OCI-LY1 (cell line): ENCODE measurements at regions not wholly inside any gene's neighbourhood (a gene's known extent, or its start where the extent isn't known, plus 50 kb on each side); places are given as distances from the start of the nearest gene placed in this dataset.

ENCODE experiments used
- H2AFZ ChIP-seq: fragments of 200-600 bp; sonication (generic), shearing (Covaris generic); 2 replicates; pipeline ENCODE4 v1.6.0; 2014; ENCODE audit warnings: antibody characterized with exemption, mild to moderate bottlenecking, low read length
- H3F3A ChIP-seq: fragments of 200-600 bp; sonication (generic), shearing (Covaris generic); 2 replicates; pipeline ENCODE4 v1.6.0; 2014; ENCODE audit warnings: mild to moderate bottlenecking, antibody characterized with exemption, low read length, moderate library complexity; ENCODE audit not compliant: insufficient read depth
- H3K27ac ChIP-seq: fragments of 200-600 bp; sonication (generic); 2 replicates; pipeline ENCODE4 v1.5.1; 2014; ENCODE audit warnings: low read length, mixed run types, mild to moderate bottlenecking, low read depth; ENCODE audit not compliant: poor library complexity, severe bottlenecking
- H3K27me3 ChIP-seq: fragments of 200-600 bp; sonication (generic); 2 replicates; pipeline ENCODE4 v1.6.0; 2014; ENCODE audit warnings: antibody characterized with exemption, mild to moderate bottlenecking, low read length, moderate library complexity; ENCODE audit not compliant: insufficient read depth
- H3K36me3 ChIP-seq: fragments of 200-600 bp; sonication (generic); 2 replicates; pipeline ENCODE4 v1.6.1; 2014; ENCODE audit warnings: mild to moderate bottlenecking, antibody characterized with exemption, low read length, moderate library complexity, mixed read lengths; ENCODE audit not compliant: insufficient read depth
- H3K4me1 ChIP-seq: fragments of 200-600 bp; sonication (generic); 2 replicates; pipeline ENCODE4 v1.5.1; 2014; ENCODE audit warnings: mild to moderate bottlenecking, low read length, moderate library complexity; ENCODE audit not compliant: insufficient read depth, severe bottlenecking
- H3K4me2 ChIP-seq: fragments of 200-600 bp; sonication (generic), shearing (Covaris generic); 2 replicates; pipeline ENCODE4 v1.6.1; 2014; ENCODE audit warnings: low read length
- H3K4me3 ChIP-seq: fragments of 200-600 bp; sonication (generic); 2 replicates; pipeline ENCODE4 v1.5.1; 2014; ENCODE audit warnings: low read length, low read depth, mild to moderate bottlenecking, mixed read lengths; ENCODE audit not compliant: poor library complexity, severe bottlenecking
- H3K79me2 ChIP-seq: fragments of 200-600 bp; shearing (Covaris generic); 2 replicates; pipeline ENCODE4 v1.6.1; 2016; ENCODE audit warnings: mixed run types, low read length, mixed read lengths; ENCODE audit not compliant: insufficient read depth
- H3K9ac ChIP-seq: fragments of 200-600 bp; sonication (generic), shearing (Covaris generic); 2 replicates; pipeline ENCODE4 v1.6.1; 2014; ENCODE audit warnings: mild to moderate bottlenecking, low read length, mixed read lengths
- H3K9me2 ChIP-seq: fragments of 200-600 bp; sonication (generic), shearing (Covaris generic); 2 replicates; pipeline ENCODE4 v1.6.1; 2014; ENCODE audit warnings: low read depth, mild to moderate bottlenecking, low read length, mixed read lengths
- H3K9me3 ChIP-seq: fragments of 200-600 bp; shearing (Covaris generic); 2 replicates; pipeline ENCODE4 v1.6.1; 2014; ENCODE audit warnings: low read length, mixed read lengths
- H4K20me1 ChIP-seq: fragments of 200-600 bp; sonication (generic), shearing (Covaris generic); 2 replicates; pipeline ENCODE4 v1.6.0; 2016; ENCODE audit warnings: mild to moderate bottlenecking, low read length; ENCODE audit not compliant: insufficient read depth
- EZH2 ChIP-seq: fragments of 200-600 bp; sonication (generic), shearing (Covaris generic); IDR thresholded peaks from 2 replicates; pipeline ENCODE4 v1.8.0; 2017; ENCODE audit warnings: borderline replicate concordance, mixed run types, mild to moderate bottlenecking, antibody characterized with exemption, low read length, moderate library complexity, mixed read lengths
- TF ChIP-seq, protein P1 (sequence below): fragments of 200-600 bp; sonication (generic), shearing (Covaris generic); IDR thresholded peaks from 2 replicates; pipeline ENCODE4 v1.5.1; 2017; ENCODE audit warnings: mild to moderate bottlenecking, antibody characterized with exemption, low read length, moderate library complexity, mixed read lengths

DNA sequence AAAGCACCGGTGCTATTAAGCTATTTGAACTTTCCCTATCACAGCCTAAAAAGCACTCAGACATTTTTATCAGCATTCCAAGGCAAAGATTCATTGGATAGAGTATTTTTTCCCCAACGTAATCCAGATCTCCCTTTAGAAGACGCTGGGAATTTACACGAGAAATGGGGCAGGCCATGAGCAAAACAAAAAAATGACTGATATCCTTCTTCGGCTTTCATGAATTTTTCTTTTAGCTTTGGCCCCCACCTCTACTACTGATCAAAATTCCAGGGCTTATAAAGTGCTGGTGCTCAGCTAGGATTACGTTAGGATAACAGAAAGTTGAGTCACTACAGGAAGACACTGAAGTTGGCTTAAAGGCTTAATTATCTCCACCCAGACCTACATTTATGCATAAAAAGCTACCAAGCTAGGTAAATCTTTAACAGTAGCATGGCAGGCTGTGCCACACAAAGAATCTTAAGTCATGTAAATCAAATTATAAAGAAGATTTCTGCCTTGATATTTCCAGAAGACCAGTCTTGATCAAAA, 418.5 kb upstream of the BTBD3 start:
- H3K27ac ChIP-seq, result no peak overlapping the region

DNA sequence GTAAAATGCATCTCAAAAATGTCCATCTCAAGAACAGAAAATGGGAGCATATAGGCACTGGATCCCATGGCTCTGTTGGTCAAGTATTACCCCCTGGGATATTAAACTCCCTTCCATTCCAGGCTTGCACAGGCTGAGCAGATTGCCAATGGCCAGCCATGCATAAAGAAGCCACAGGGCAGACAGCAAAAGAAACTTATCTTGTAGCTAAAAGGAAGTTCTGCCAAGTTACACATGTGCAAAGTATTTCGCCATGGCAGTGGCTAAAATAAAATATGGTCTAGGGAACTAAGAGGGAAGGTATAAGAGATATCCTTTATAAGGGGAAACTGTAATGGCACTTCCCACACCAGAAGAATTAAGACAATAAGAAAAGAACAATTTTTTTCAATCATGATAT, 415.6 kb upstream of the BTBD3 start:
- no peaks in the 10 kb centered on the region for H3K9me2 ChIP-seq
- TF ChIP-seq, protein P1, sequence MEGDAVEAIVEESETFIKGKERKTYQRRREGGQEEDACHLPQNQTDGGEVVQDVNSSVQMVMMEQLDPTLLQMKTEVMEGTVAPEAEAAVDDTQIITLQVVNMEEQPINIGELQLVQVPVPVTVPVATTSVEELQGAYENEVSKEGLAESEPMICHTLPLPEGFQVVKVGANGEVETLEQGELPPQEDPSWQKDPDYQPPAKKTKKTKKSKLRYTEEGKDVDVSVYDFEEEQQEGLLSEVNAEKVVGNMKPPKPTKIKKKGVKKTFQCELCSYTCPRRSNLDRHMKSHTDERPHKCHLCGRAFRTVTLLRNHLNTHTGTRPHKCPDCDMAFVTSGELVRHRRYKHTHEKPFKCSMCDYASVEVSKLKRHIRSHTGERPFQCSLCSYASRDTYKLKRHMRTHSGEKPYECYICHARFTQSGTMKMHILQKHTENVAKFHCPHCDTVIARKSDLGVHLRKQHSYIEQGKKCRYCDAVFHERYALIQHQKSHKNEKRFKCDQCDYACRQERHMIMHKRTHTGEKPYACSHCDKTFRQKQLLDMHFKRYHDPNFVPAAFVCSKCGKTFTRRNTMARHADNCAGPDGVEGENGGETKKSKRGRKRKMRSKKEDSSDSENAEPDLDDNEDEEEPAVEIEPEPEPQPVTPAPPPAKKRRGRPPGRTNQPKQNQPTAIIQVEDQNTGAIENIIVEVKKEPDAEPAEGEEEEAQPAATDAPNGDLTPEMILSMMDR, result no peak
- TF ChIP-seq EZH2, result no peak
- no peaks in the 10 kb centered on the region for H3F3A ChIP-seq
- no peaks in the 10 kb centered on the region for H3K36me3 ChIP-seq
- H3K9ac ChIP-seq, result no peak overlapping the region
- no peaks in the 10 kb centered on the region for H3K27me3 ChIP-seq
- H4K20me1 ChIP-seq, result no peaks in the 10 kb centered on the region
- no peak overlapping the region for H2AFZ ChIP-seq
- H3K79me2 ChIP-seq, result no peaks in the 10 kb centered on the region
- no peaks in the 10 kb centered on the region for H3K9me3 ChIP-seq
- no peaks in the 10 kb centered on the region for H3K4me1 ChIP-seq
- no peak overlapping the region for H3K4me2 ChIP-seq
- H3K4me3 ChIP-seq, result no peak overlapping the region
- no peak overlapping the region for H3K27ac ChIP-seq

More for the DNA sequence above, 418.5 kb upstream of the BTBD3 start:
- no peaks in the 10 kb centered on the region for H3K27me3 ChIP-seq
- H2AFZ ChIP-seq, result no peak overlapping the region
- H3K4me3 ChIP-seq, result no peak overlapping the region
- H3K4me2 ChIP-seq, result no peak overlapping the region
- H3K9me3 ChIP-seq, result no peaks in the 10 kb centered on the region
- no peaks in the 10 kb centered on the region for H3K36me3 ChIP-seq
- TF ChIP-seq EZH2, result no peak
- TF ChIP-seq, protein P1, result no peak
- no peak overlapping the region for H3K9ac ChIP-seq
- no peaks in the 10 kb centered on the region for H3K4me1 ChIP-seq
- H3K79me2 ChIP-seq, result no peaks in the 10 kb centered on the region
- no peaks in the 10 kb centered on the region for H3F3A ChIP-seq
- H3K9me2 ChIP-seq, result no peaks in the 10 kb centered on the region
- no peaks in the 10 kb centered on the region for H4K20me1 ChIP-seq

DNA sequence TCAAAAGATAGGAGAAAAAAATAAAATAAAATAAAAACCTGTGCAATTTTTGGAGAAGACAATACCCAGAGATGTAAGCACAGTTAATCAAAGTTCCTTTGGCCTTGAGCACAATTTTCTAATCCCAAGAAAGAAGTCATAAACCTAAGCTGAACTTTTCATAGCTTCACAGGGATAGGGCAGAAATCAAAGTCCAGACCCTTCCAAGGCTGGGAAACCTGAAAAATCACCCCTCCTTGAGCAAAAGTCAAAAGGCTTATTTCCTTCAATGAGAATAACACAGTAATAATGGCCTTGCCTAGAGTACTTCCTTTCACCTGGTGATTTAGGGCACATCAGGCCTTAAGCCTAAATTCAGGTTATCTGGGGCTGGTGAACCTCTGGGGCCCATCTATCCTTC, 415.0 kb upstream of the BTBD3 start:
- no peaks in the 10 kb centered on the region for H3K36me3 ChIP-seq
- no peaks in the 10 kb centered on the region for H3F3A ChIP-seq
- H3K4me1 ChIP-seq, result no peaks in the 10 kb centered on the region
- H4K20me1 ChIP-seq, result no peaks in the 10 kb centered on the region
- H3K4me2 ChIP-seq, result no peak overlapping the region
- H3K9ac ChIP-seq, result no peak overlapping the region
- TF ChIP-seq, protein P1, result no peak
- no peak for TF ChIP-seq EZH2
- no peaks in the 10 kb centered on the region for H3K27me3 ChIP-seq
- no peaks in the 10 kb centered on the region for H3K9me3 ChIP-seq
- no peaks in the 10 kb centered on the region for H3K9me2 ChIP-seq
- no peak overlapping the region for H3K27ac ChIP-seq
- no peak overlapping the region for H3K4me3 ChIP-seq
- H2AFZ ChIP-seq, result no peak overlapping the region
- H3K79me2 ChIP-seq, result no peaks in the 10 kb centered on the region
